HCT116 (cell line): ENCODE measurements at regions not wholly inside any gene's neighbourhood (a gene's known extent, or its start where the extent isn't known, plus 50 kb on each side); places are given as distances from the start of the nearest gene placed in this dataset.

ENCODE experiments used
- EZH2 ChIP-seq: fragments of 200-600 bp; sonication (generic); IDR thresholded peaks from 2 replicates; pipeline ENCODE4 v1.6.1; 2017; ENCODE audit warnings: antibody characterized with exemption, mixed run types
- POLR2A ChIP-seq: IDR thresholded peaks from 2 replicates; pipeline ENCODE4 v1.7.0; 2011; ENCODE audit warnings: borderline replicate concordance; ENCODE audit not compliant: insufficient read depth, insufficient read length; ENCODE audit errors: extremely low read depth

GRCh38 chr14:66088656-66089055, 397.5 kb upstream of the CCDC196 start:
- TF ChIP-seq EZH2 (no peak), POLR2A (no peak)
